ENCODE measurements at regions not wholly inside any gene's neighbourhood (a gene's known extent, or its start where the extent isn't known, plus 50 kb on each side); places are given as distances from the start of the nearest gene placed in this dataset.

DNA sequence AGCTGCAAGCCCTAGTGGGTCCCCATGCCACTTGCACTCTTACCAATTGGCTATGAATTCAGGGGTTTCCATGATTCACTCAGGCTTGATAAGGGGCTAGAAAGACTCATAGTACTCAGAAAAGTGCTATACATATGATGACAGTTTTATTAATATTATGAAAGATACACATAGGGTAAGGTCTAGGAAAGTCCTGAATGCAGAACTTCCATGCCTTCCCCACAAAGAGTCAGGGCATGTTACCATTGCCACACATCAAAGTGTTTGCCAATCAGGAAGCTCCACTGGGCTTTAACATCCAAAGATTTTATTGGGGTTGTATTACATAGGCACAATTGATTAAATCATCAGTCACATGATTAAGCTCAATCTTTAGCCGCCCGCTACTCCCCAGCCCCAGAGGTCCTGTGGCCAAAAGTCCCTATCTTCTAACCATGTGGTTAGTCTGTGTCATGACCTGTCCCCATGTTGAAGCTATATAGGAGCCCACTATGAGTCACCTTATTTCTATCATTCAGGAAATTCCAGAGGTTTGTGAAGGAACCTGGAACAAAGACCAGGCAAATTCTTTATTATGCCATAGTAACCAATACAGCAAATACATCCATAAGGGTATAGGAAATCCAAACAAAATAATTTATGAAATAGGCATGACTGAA, 635.6 kb downstream of the STPG2 start:
- H3K4me3 Mint-ChIP-seq, result no peak overlapping the region
- H3K27ac Mint-ChIP-seq, result no peak overlapping the region
- H3K9me3 Mint-ChIP-seq, result no peaks in the 10 kb centered on the region
- no peaks in the 10 kb centered on the region for H3K4me1 Mint-ChIP-seq
- TF ChIP-seq, protein P1, sequence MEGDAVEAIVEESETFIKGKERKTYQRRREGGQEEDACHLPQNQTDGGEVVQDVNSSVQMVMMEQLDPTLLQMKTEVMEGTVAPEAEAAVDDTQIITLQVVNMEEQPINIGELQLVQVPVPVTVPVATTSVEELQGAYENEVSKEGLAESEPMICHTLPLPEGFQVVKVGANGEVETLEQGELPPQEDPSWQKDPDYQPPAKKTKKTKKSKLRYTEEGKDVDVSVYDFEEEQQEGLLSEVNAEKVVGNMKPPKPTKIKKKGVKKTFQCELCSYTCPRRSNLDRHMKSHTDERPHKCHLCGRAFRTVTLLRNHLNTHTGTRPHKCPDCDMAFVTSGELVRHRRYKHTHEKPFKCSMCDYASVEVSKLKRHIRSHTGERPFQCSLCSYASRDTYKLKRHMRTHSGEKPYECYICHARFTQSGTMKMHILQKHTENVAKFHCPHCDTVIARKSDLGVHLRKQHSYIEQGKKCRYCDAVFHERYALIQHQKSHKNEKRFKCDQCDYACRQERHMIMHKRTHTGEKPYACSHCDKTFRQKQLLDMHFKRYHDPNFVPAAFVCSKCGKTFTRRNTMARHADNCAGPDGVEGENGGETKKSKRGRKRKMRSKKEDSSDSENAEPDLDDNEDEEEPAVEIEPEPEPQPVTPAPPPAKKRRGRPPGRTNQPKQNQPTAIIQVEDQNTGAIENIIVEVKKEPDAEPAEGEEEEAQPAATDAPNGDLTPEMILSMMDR (IDR thresholded peaks at IDR 0.05), result no peak
- H3K36me3 Mint-ChIP-seq (ENCODE audit: low read depth), result no peaks in the 10 kb centered on the region
- no peak for DNase-seq
- no peaks in the 10 kb centered on the region for H3K27me3 Mint-ChIP-seq (ENCODE audit: low read depth, poor library complexity)
